H9 (cell line): ENCODE measurements at regions not wholly inside any gene's neighbourhood (a gene's known extent, or its start where the extent isn't known, plus 50 kb on each side); places are given as distances from the start of the nearest gene placed in this dataset.

Experiments used
- DNase-seq: peaks from one replicate; pipeline ENCODE4 v3.0.0-alpha.2; 2017
- H2AFZ ChIP-seq: one replicate; pipeline ENCODE4 v1.6.1; 2013; ENCODE audit warnings: mild to moderate bottlenecking, low read length, control low read depth, moderate library complexity
- H2AK5ac ChIP-seq: 2 replicates; pipeline ENCODE4 v1.6.1; 2013; ENCODE audit warnings: low read length, control low read depth, mixed read lengths; ENCODE audit not compliant: insufficient read length
- H2BK120ac ChIP-seq: one replicate; pipeline ENCODE4 v1.6.1; 2013; ENCODE audit warnings: low read depth, mild to moderate bottlenecking, low read length, control low read depth, inconsistent platforms; ENCODE audit not compliant: poor library complexity, severe bottlenecking
- H2BK12ac ChIP-seq: 2 replicates; pipeline ENCODE4 v1.6.1; 2013; ENCODE audit warnings: low read length, control low read depth, mixed read lengths, low read depth; ENCODE audit not compliant: insufficient read length
- H2BK15ac ChIP-seq: 2 replicates; pipeline ENCODE4 v1.6.1; 2013; ENCODE audit warnings: low read depth, low read length, control low read depth
- H2BK20ac ChIP-seq: one replicate; pipeline ENCODE4 v1.6.1; 2013; ENCODE audit warnings: low read depth, mild to moderate bottlenecking, low read length, control low read depth, inconsistent platforms; ENCODE audit not compliant: poor library complexity, severe bottlenecking
- H2BK5ac ChIP-seq: 2 replicates; pipeline ENCODE4 v1.6.1; 2013; ENCODE audit warnings: low read length, control low read depth, mixed read lengths; ENCODE audit not compliant: insufficient read length
- H3K14ac ChIP-seq: 2 replicates; pipeline ENCODE4 v1.6.1; 2013; ENCODE audit warnings: low read length, control low read depth; ENCODE audit not compliant: insufficient read depth
- H3K18ac ChIP-seq: 2 replicates; pipeline ENCODE4 v1.6.1; 2013; ENCODE audit warnings: low read depth, mild to moderate bottlenecking, mixed read lengths, low read length, control low read depth; ENCODE audit not compliant: insufficient read length
- H3K23ac ChIP-seq: 2 replicates; pipeline ENCODE4 v1.6.1; 2013; ENCODE audit warnings: low read length, control low read depth, mixed read lengths, low read depth; ENCODE audit not compliant: insufficient read length
- H3K23me2 ChIP-seq: 2 replicates; pipeline ENCODE4 v1.6.1; 2013; ENCODE audit warnings: low read depth, mild to moderate bottlenecking, mixed read lengths, low read length, control low read depth; ENCODE audit not compliant: insufficient read length, poor library complexity, severe bottlenecking
- H3K27ac ChIP-seq: 2 replicates; pipeline ENCODE4 v1.5.1; 2013; ENCODE audit warnings: low read length, control low read depth, mixed read lengths, low read depth; ENCODE audit not compliant: insufficient read length
- H3K27me3 ChIP-seq: 2 replicates; pipeline ENCODE4 v1.6.1; 2013; ENCODE audit warnings: low read length, control low read depth, inconsistent platforms; ENCODE audit not compliant: insufficient read depth
- H3K4ac ChIP-seq: 2 replicates; pipeline ENCODE4 v1.6.1; 2013; ENCODE audit warnings: low read depth, mild to moderate bottlenecking, control low read depth, inconsistent platforms, low read length, moderate library complexity
- H3K4me1 ChIP-seq: 2 replicates; pipeline ENCODE4 v1.6.1; 2013; ENCODE audit warnings: low read length, control low read depth, inconsistent platforms; ENCODE audit not compliant: insufficient read depth
- H3K4me2 ChIP-seq: 2 replicates; pipeline ENCODE4 v1.6.1; 2013; ENCODE audit warnings: low read length, control low read depth, mixed read lengths; ENCODE audit not compliant: insufficient read length, insufficient read depth
- H3K56ac ChIP-seq: 2 replicates; pipeline ENCODE4 v1.6.1; 2013; ENCODE audit warnings: low read depth, mild to moderate bottlenecking, mixed read lengths, low read length, control low read depth; ENCODE audit not compliant: insufficient read length
- H3K79me1 ChIP-seq: 2 replicates; pipeline ENCODE4 v1.6.1; 2013; ENCODE audit warnings: low read depth, mild to moderate bottlenecking, moderate library complexity, low read length, control low read depth, inconsistent platforms; ENCODE audit not compliant: insufficient read depth, poor library complexity, severe bottlenecking
- H3K79me2 ChIP-seq: 2 replicates; pipeline ENCODE4 v1.6.1; 2013; ENCODE audit warnings: low read length, control low read depth, inconsistent platforms; ENCODE audit not compliant: insufficient read depth
- H3K9ac ChIP-seq: 2 replicates; pipeline ENCODE4 v1.6.1; 2013; ENCODE audit warnings: low read length, control low read depth, mixed read lengths; ENCODE audit not compliant: insufficient read length; ENCODE audit errors: extremely low read depth
- H3K9me3 ChIP-seq: one replicate; pipeline ENCODE4 v1.6.1; 2013; ENCODE audit warnings: low read depth, low read length, inconsistent platforms; ENCODE audit not compliant: control insufficient read depth
- H3T11ph ChIP-seq: one replicate; pipeline ENCODE4 v1.6.1; 2013; ENCODE audit warnings: mild to moderate bottlenecking, low read length, control low read depth, inconsistent platforms
- H4K20me1 ChIP-seq: one replicate; pipeline ENCODE4 v1.6.1; 2013; ENCODE audit not compliant: control insufficient read depth, insufficient read length, insufficient read depth
- H4K5ac ChIP-seq: 2 replicates; pipeline ENCODE4 v1.6.1; 2013; ENCODE audit warnings: low read depth, mild to moderate bottlenecking, mixed read lengths, low read length, control low read depth; ENCODE audit not compliant: insufficient read length
- H4K8ac ChIP-seq: replicated peaks from 2 replicates; pipeline ENCODE4 v1.6.1; 2013; ENCODE audit warnings: low read length, control low read depth, mixed read lengths, low read depth; ENCODE audit not compliant: insufficient read length
- H4K91ac ChIP-seq: 2 replicates; pipeline ENCODE4 v1.6.1; 2013; ENCODE audit warnings: low read depth, mild to moderate bottlenecking, moderate library complexity, mixed read lengths, low read length, control low read depth; ENCODE audit not compliant: insufficient read length
- H3K27ac Mint-ChIP-seq, 3 experiments: 2 replicates in 2 of 3; 3 replicates in 1 of 3; pipeline ENCODE4 v1.8.0; 2020 to 2021; ENCODE audit warnings: mixed read lengths in 3 of 3, mild to moderate bottlenecking in 1 of 3, moderate library complexity in 1 of 3
- H3K27me3 Mint-ChIP-seq: 2 replicates; pipeline ENCODE4 v1.8.0; 2021; ENCODE audit warnings: low read depth, mild to moderate bottlenecking, moderate library complexity, mixed read lengths
- H3K36me3 Mint-ChIP-seq, 3 experiments: 2 replicates in 2 of 3; 3 replicates in 1 of 3; pipeline ENCODE4 v1.8.0; 2020 to 2021; ENCODE audit warnings: low read depth in 3 of 3, mixed read lengths in 3 of 3; ENCODE audit not compliant: insufficient read depth in 1 of 3
- H3K4me1 Mint-ChIP-seq, 2 experiments: 2 replicates each; pipeline ENCODE4 v1.8.0; 2020; ENCODE audit warnings: mixed read lengths in 2 of 2
- H3K4me3 Mint-ChIP-seq, 2 experiments: 2 replicates in 1 of 2; 3 replicates in 1 of 2; pipeline ENCODE4 v1.8.0; 2020 to 2021; ENCODE audit warnings: mild to moderate bottlenecking in 2 of 2, mixed read lengths in 2 of 2, moderate library complexity in 1 of 2
- H3K9me3 Mint-ChIP-seq, 2 experiments: 2 replicates in 1 of 2; 3 replicates in 1 of 2; pipeline ENCODE4 v1.8.0; 2020; ENCODE audit warnings: mild to moderate bottlenecking in 2 of 2, mixed read lengths in 2 of 2, moderate library complexity in 1 of 2
- WGBS: extraction: QIAGEN DNeasy Blood & Tissue Kit; methylation state at CpG from one replicate; pipeline ENCODE4 v1.1.7; 2013; ENCODE audit warnings: missing lambda C conversion rate, low lambda C conversion rate, mixed read lengths; ENCODE audit not compliant: insufficient read length; ENCODE audit errors: extremely low coverage; 5-methylcytosine and 5-hydroxymethylcytosine counted together
- TF ChIP-seq, protein P1 (sequence below): fragments of 200-600 bp; sonication (generic); conservative IDR thresholded peaks from 3 replicates; pipeline ENCODE4 v1.8.0; 2021; ENCODE audit warnings: antibody characterized with exemption, mild to moderate bottlenecking

DNA sequence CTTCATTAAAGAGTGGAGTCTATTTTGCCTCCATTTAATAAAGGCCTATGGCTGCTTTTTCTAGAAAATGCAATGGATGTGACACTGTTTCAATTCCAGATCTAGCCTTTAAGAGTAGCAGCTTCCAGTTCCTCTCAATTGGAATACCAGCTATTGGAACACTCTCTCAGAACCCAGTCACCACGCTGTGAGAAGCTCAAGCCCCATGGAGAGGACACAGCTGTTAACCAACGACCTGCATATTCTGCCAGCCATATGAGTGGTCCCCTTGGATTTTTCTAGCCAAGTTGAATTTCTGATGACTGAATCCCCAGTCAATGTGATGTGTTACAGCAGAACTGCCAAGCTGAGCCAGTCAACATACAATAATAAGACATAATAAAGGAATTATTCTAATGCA is 131.8 kb downstream of the TMTC3 start:
- Mint-ChIP-seq H3K9me3 (no peaks in the 10 kb centered on the region; a peak in 1 of 5 replicates), H3K4me1 (peaks cover 0 to 2% of the 10 kb centered on the region in 2 experiments; a peak in 1 of 4 replicates), H3K36me3 (no peaks in the 10 kb centered on the region; a peak in 1 of 7 replicates), H3K4me3 (no peak overlapping the region), H3K27me3 (no peaks in the 10 kb centered on the region), H3K27ac (no peak overlapping the region)
- Histone ChIP-seq H4K8ac (no peak overlapping the region), H4K91ac (no peak overlapping the region), H3K4me1 (no peaks in the 10 kb centered on the region), H2AFZ (no peak overlapping the region), H3K79me1 (no peaks in the 10 kb centered on the region), H3K18ac (no peak overlapping the region), H3K79me2 (no peaks in the 10 kb centered on the region), H2BK15ac (no peak overlapping the region), H3T11ph (no peak overlapping the region), H3K4ac (no peak overlapping the region), H2AK5ac (no peak overlapping the region), H2BK5ac (no peak overlapping the region), H2BK20ac (no peak overlapping the region), H3K27me3 (no peaks in the 10 kb centered on the region), H3K23ac (no peak overlapping the region), H3K9me3 (no peaks in the 10 kb centered on the region), H3K23me2 (no peaks in the 10 kb centered on the region), H3K4me2 (no peak overlapping the region), H4K20me1 (no peaks in the 10 kb centered on the region), H3K9ac (no peak overlapping the region), H3K56ac (no peak overlapping the region), H3K27ac (no peak overlapping the region), H4K5ac (no peak overlapping the region), H3K14ac (no peak overlapping the region), H2BK12ac (no peak overlapping the region), H2BK120ac (no peak overlapping the region)
- no CpG with 5 or more reads among the region's 2 CpGs for WGBS
- no peak for DNase-seq
- TF ChIP-seq, protein P1, sequence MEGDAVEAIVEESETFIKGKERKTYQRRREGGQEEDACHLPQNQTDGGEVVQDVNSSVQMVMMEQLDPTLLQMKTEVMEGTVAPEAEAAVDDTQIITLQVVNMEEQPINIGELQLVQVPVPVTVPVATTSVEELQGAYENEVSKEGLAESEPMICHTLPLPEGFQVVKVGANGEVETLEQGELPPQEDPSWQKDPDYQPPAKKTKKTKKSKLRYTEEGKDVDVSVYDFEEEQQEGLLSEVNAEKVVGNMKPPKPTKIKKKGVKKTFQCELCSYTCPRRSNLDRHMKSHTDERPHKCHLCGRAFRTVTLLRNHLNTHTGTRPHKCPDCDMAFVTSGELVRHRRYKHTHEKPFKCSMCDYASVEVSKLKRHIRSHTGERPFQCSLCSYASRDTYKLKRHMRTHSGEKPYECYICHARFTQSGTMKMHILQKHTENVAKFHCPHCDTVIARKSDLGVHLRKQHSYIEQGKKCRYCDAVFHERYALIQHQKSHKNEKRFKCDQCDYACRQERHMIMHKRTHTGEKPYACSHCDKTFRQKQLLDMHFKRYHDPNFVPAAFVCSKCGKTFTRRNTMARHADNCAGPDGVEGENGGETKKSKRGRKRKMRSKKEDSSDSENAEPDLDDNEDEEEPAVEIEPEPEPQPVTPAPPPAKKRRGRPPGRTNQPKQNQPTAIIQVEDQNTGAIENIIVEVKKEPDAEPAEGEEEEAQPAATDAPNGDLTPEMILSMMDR = no peak
